Fibroblast of lung (primary cell): ENCODE measurements at regions not wholly inside any gene's neighbourhood (a gene's known extent, or its start where the extent isn't known, plus 50 kb on each side); places are given as distances from the start of the nearest gene placed in this dataset.
A peak's percentile ranks its signal among the peaks of the same experiment; 100 is the strongest.
"Not testable (repeated sequence)": the region's sequence is repeated elsewhere in the genome, so short reads cannot be mapped to it uniquely, and the experiment has no call there.

Experiments
- DNase-seq, 2 donors: peaks; one replicate each; pipeline versions ENCODE4 v3.0.0 to v3.0.0-alpha.2; 2010; ENCODE audit warnings: low read depth in 2 of 2
- H2AFZ ChIP-seq: 2 replicates; pipeline ENCODE4 v1.5.1; 2012; ENCODE audit warnings: low read length, control low read depth, inconsistent platforms
- H3K27ac ChIP-seq: 2 replicates; pipeline ENCODE4 v1.5.1; 2011; ENCODE audit warnings: low read length, control low read depth; ENCODE audit not compliant: insufficient read depth
- H3K27me3 ChIP-seq: 2 replicates; pipeline ENCODE4 v1.5.1; 2011; ENCODE audit warnings: mild to moderate bottlenecking, low read length; ENCODE audit not compliant: control insufficient read depth, insufficient read depth
- H3K36me3 ChIP-seq: 2 replicates; pipeline ENCODE4 v1.5.1; 2011; ENCODE audit warnings: low read length; ENCODE audit not compliant: control insufficient read depth, insufficient read depth
- H3K4me1 ChIP-seq: 2 replicates; pipeline ENCODE4 v1.5.1; 2011; ENCODE audit warnings: low read length; ENCODE audit not compliant: control insufficient read depth, insufficient read depth; ENCODE audit errors: extremely low read depth
- H3K4me2 ChIP-seq: 2 replicates; pipeline ENCODE4 v1.5.1; 2011; ENCODE audit warnings: low read length, control low read depth; ENCODE audit not compliant: insufficient read depth; ENCODE audit errors: extremely low read depth
- H3K4me3 ChIP-seq, 4 experiments: fragments of 200-600 bp in 1 of 4; sonication (generic) in 1 of 4; replicated peaks in 1 of 4; 2 replicates each; pipeline ENCODE4 v1.5.1; 2011 to 2016; ENCODE audit warnings: low read length in 4 of 4, low read depth in 3 of 4, mild to moderate bottlenecking in 3 of 4, control low read depth in 2 of 4, inconsistent platforms in 1 of 4, mixed read lengths in 1 of 4; ENCODE audit not compliant: insufficient read depth in 1 of 4; ENCODE audit errors: control extremely low read depth in 1 of 4
- H3K79me2 ChIP-seq: 2 replicates; pipeline ENCODE4 v1.5.1; 2012; ENCODE audit warnings: mild to moderate bottlenecking, low read length, inconsistent platforms; ENCODE audit not compliant: control insufficient read depth, insufficient read depth
- H3K9ac ChIP-seq: 2 replicates; pipeline ENCODE4 v1.5.1; 2011; ENCODE audit warnings: mild to moderate bottlenecking, low read length, control low read depth; ENCODE audit not compliant: insufficient read depth
- H3K9me3 ChIP-seq: 2 replicates; pipeline ENCODE4 v1.5.1; 2012; ENCODE audit warnings: low read depth, low read length; ENCODE audit not compliant: control insufficient read depth, insufficient read depth
- H4K20me1 ChIP-seq: 2 replicates; pipeline ENCODE4 v1.5.1; 2011; ENCODE audit warnings: low read length; ENCODE audit not compliant: control insufficient read depth, insufficient read depth; ENCODE audit errors: extremely low read depth
- CTCF ChIP-seq, 2 donors: IDR thresholded peaks in 1 of 2; conservative IDR thresholded peaks in 1 of 2; 1 replicate in 1 of 2; 2 replicates in 1 of 2; pipeline ENCODE4 v1.5.1; 2011 to 2012; ENCODE audit warnings: low read length in 2 of 2, control low read depth in 1 of 2, inconsistent platforms in 1 of 2, low read depth in 1 of 2, mild to moderate bottlenecking in 1 of 2
- EZH2 ChIP-seq: IDR thresholded peaks from 2 replicates; pipeline ENCODE4 v1.5.1; 2012; ENCODE audit warnings: low read length, control low read depth, mild to moderate bottlenecking; ENCODE audit errors: missing control alignments

GRCh38 chr6:101088594-101088993 lies 207.5 kb upstream of the ASCC3 start:
- Histone ChIP-seq H3K4me2 (no peak overlapping the region), H4K20me1 (no peaks in the 10 kb centered on the region), H3K27ac (no peak overlapping the region), H3K4me1 (no peaks in the 10 kb centered on the region), H2AFZ (no peak overlapping the region), H3K27me3 (no peaks in the 10 kb centered on the region), H3K36me3 (no peaks in the 10 kb centered on the region), H3K9me3 (no peaks in the 10 kb centered on the region), H3K9ac (no peak overlapping the region), H3K4me3 (no peak overlapping the region), H3K79me2 (no peaks in the 10 kb centered on the region)
- no peak for DNase-seq
- TF ChIP-seq CTCF (conservative IDR thresholded peaks at IDR 0.05 in 1 of 2, IDR thresholded peaks at IDR 0.05 in 1 of 2; ENCODE audit: low read depth in 1 of 2, low read length in 2 of 2) (no peak), EZH2 (no peak)

- Histone ChIP-seq H3K27me3 (no peaks in the 10 kb centered on the region), H4K20me1 (no peaks in the 10 kb centered on the region), H3K27ac (no peak overlapping the region), H3K9me3 (no peaks in the 10 kb centered on the region), H2AFZ (no peak overlapping the region), H3K79me2 (no peaks in the 10 kb centered on the region), H3K36me3 (no peaks in the 10 kb centered on the region), H3K4me1 (no peaks in the 10 kb centered on the region), H3K9ac (no peak overlapping the region), H3K4me2 (no peak overlapping the region), H3K4me3 (no peak overlapping the region)
- no peak for DNase-seq
- TF ChIP-seq EZH2, result no peak
- TF ChIP-seq CTCF (conservative IDR thresholded peaks at IDR 0.05 in 1 of 2, IDR thresholded peaks at IDR 0.05 in 1 of 2; ENCODE audit: low read depth in 1 of 2, low read length in 2 of 2), result no peak
Observed at GRCh38 chr6:101089640-101090039, 208.5 kb upstream of the ASCC3 start.

- Histone ChIP-seq H3K27me3 (no peaks in the 10 kb centered on the region), H3K4me1 (no peaks in the 10 kb centered on the region), H3K4me3 (no peak overlapping the region), H2AFZ (no peak overlapping the region), H3K4me2 (no peak overlapping the region), H3K27ac (no peak overlapping the region), H3K79me2 (no peaks in the 10 kb centered on the region), H3K9me3 (no peaks in the 10 kb centered on the region), H3K36me3 (no peaks in the 10 kb centered on the region), H3K9ac (no peak overlapping the region), H4K20me1 (no peaks in the 10 kb centered on the region)
- peak in 1 of 2 donors; percentile 9 for DNase-seq
- TF ChIP-seq CTCF (conservative IDR thresholded peaks at IDR 0.05 in 1 of 2, IDR thresholded peaks at IDR 0.05 in 1 of 2; ENCODE audit: low read depth in 1 of 2, low read length in 2 of 2) (no peak), EZH2 (no peak)
Observed at GRCh38 chr6:101090281-101090680, 209.2 kb upstream of the ASCC3 start.

GRCh38 chr6:101098605-101099004 lies 217.5 kb upstream of the ASCC3 start:
- H4K20me1 ChIP-seq, H3K27me3 ChIP-seq, DNase-seq, H2AFZ ChIP-seq, H3K36me3 ChIP-seq, H3K27ac ChIP-seq, H3K9ac ChIP-seq, H3K9me3 ChIP-seq, H3K4me1 ChIP-seq, H3K79me2 ChIP-seq, H3K4me3 ChIP-seq, H3K4me2 ChIP-seq: not testable (repeated sequence)
